ENCODE measurements at regions not wholly inside any gene's neighbourhood (a gene's known extent, or its start where the extent isn't known, plus 50 kb on each side); places are given as distances from the start of the nearest gene placed in this dataset.

- WGBS, 2 experiments (ENCODE audit: insufficient coverage in 1 of 2, insufficient read length in 1 of 2) = 100% methylated on average over 1 of the region's 1 CpG
- no peak overlapping the region for H3K4me3 Mint-ChIP-seq
Measured at GRCh38 chr4:163757219-163757618, 262.7 kb downstream of the TMA16 start.

DNA sequence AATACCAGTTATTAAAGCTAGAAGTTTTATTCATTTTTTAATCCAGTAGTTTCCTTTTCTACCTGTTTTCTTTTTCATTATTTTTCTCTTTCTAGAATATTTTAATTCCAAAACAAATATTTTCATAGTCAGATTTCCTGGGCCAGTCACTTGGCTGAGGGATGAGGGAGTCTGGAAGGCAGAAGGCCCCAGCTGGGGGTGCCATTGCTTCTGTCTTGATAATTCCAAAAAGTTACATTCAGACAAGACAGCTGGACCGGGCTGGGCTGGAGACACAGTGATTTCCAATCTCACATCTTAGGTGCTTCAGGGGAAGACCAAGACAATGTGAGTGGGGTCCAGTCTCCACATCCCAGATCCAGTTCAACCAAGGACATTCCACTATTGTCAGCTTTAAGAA, 263.5 kb downstream of the TMA16 start:
- H3K4me1 ChIP-seq (ENCODE audit: control insufficient read depth, insufficient read depth, low read length) = no peaks in the 10 kb centered on the region
- no peak overlapping the region for H3K4me3 ChIP-seq (ENCODE audit: low read length)
- Mint-ChIP-seq H3K9me3 (no peaks in the 10 kb centered on the region), H3K4me3 (no peak overlapping the region), H3K36me3 (ENCODE audit: low read depth) (no peaks in the 10 kb centered on the region), H3K4me1 (peaks cover 9% of the 10 kb centered on the region), H3K27ac (no peak overlapping the region), H3K27me3 (ENCODE audit: insufficient read depth) (no peaks in the 10 kb centered on the region)
- no peak overlapping the region for H3K9ac ChIP-seq (ENCODE audit: extremely low read depth, low read length, poor library complexity, severe bottlenecking)
- no peaks in the 10 kb centered on the region for H3K36me3 ChIP-seq (ENCODE audit: control insufficient read depth, insufficient read depth, low read length)
- no peaks in the 10 kb centered on the region for H3K9me3 ChIP-seq (ENCODE audit: control insufficient read depth, low read length)
- no peak overlapping the region for H3K27ac ChIP-seq (ENCODE audit: low read depth, low read length)
- H3K27me3 ChIP-seq (ENCODE audit: control insufficient read depth, insufficient read depth, low read length, poor library complexity, severe bottlenecking) = no peaks in the 10 kb centered on the region
- WGBS, 2 experiments (ENCODE audit: insufficient coverage in 1 of 2, insufficient read length in 1 of 2) = 95% methylated on average over 1 of the region's 1 CpG; no CpG with 5 or more reads in 1 of the 2 experiments
- TF ChIP-seq CTCF (conservative IDR thresholded peaks at IDR 0.05) = no peak
- no peak for DNase-seq

More at GRCh38 chr4:163757219-163757618, 262.7 kb downstream of the TMA16 start:
- Mint-ChIP-seq H3K9me3 (no peaks in the 10 kb centered on the region), H3K27me3 (ENCODE audit: insufficient read depth) (no peaks in the 10 kb centered on the region), H3K27ac (no peak overlapping the region), H3K36me3 (ENCODE audit: low read depth) (no peaks in the 10 kb centered on the region), H3K4me1 (peaks cover 9% of the 10 kb centered on the region)
- Histone ChIP-seq H3K27me3 (ENCODE audit: control insufficient read depth, insufficient read depth, low read length, poor library complexity, severe bottlenecking) (no peaks in the 10 kb centered on the region), H3K4me1 (ENCODE audit: control insufficient read depth, insufficient read depth, low read length) (no peaks in the 10 kb centered on the region), H3K27ac (ENCODE audit: low read depth, low read length) (no peak overlapping the region), H3K4me3 (ENCODE audit: low read length) (no peak overlapping the region), H3K9ac (ENCODE audit: extremely low read depth, low read length, poor library complexity, severe bottlenecking) (no peak overlapping the region), H3K9me3 (ENCODE audit: control insufficient read depth, low read length) (no peaks in the 10 kb centered on the region), H3K36me3 (ENCODE audit: control insufficient read depth, insufficient read depth, low read length) (no peaks in the 10 kb centered on the region)
- TF ChIP-seq CTCF (conservative IDR thresholded peaks at IDR 0.05) = no peak
- no peak for DNase-seq

DNA sequence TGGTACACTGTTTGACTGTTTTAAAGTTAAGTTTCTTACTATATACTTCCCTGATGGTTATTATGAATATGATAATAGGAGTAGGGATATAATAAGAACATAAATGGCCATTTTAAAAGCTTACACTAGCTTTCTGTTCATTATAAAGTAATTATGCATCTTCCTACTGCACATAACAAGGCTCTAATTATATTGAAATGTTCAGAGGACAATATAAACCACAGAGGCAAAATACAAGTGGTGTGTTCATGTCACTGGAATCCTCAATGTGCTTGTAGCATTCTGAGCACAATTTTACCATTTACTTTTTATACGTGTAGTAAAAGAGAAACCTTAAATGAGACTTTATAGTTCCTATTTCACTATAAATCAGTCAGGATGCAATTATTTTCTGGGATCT, 268.3 kb downstream of the TMA16 start:
- TF ChIP-seq CTCF (conservative IDR thresholded peaks at IDR 0.05) = no peak
- 100% methylated on average over 1 of the region's 1 CpG for WGBS, 2 experiments (ENCODE audit: insufficient coverage in 1 of 2, insufficient read length in 1 of 2)
- Histone ChIP-seq H3K4me3 (ENCODE audit: low read length) (no peak overlapping the region), H3K27me3 (ENCODE audit: control insufficient read depth, insufficient read depth, low read length, poor library complexity, severe bottlenecking) (no peaks in the 10 kb centered on the region), H3K27ac (ENCODE audit: low read depth, low read length) (no peak overlapping the region), H3K9ac (ENCODE audit: extremely low read depth, low read length, poor library complexity, severe bottlenecking) (no peak overlapping the region), H3K4me1 (ENCODE audit: control insufficient read depth, insufficient read depth, low read length) (no peaks in the 10 kb centered on the region), H3K9me3 (ENCODE audit: control insufficient read depth, low read length) (no peaks in the 10 kb centered on the region), H3K36me3 (ENCODE audit: control insufficient read depth, insufficient read depth, low read length) (no peaks in the 10 kb centered on the region)
- Mint-ChIP-seq H3K4me1 (no peaks in the 10 kb centered on the region), H3K9me3 (no peaks in the 10 kb centered on the region), H3K27ac (no peak overlapping the region), H3K27me3 (ENCODE audit: insufficient read depth) (no peaks in the 10 kb centered on the region), H3K36me3 (ENCODE audit: low read depth) (no peaks in the 10 kb centered on the region), H3K4me3 (no peak overlapping the region)
- DNase-seq = no peak
